ENCODE measurements at regions not wholly inside any gene's neighbourhood (a gene's known extent, or its start where the extent isn't known, plus 50 kb on each side); places are given as distances from the start of the nearest gene placed in this dataset.

DNA sequence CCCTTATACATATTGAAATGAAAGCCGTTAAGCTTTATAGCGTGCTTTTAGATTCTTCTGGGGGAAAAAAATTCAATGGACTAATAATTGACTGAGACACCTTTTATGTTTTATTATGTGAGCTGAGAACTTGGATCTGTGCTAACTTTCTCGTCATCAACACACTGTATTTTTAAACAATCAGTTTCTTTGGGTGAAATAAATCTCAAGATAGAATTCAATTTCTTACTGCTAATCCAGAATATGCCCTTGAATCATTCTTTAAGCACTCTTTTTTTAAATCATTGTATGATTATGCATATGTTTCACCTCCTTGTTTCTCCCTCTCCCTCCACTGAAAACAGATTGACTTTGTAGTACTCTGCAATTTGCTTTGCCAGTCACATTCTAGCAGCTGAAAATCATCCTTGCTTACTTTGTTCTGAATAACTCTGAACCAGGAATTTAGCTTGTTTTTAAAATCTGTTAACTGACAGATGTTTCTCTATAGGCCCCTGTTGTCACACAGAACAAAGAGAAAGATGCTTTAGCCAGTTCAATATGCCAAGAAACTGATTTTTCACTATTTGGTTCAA, 81.5 kb downstream of the SLIT2 start:
- Histone ChIP-seq H3K27me3 (ENCODE audit: control insufficient read depth in 2 of 2, insufficient read depth in 2 of 2, low read length in 2 of 2) (no peaks in the 10 kb centered on the region), H3K4me2 (ENCODE audit: insufficient read depth, low read length) (no peak overlapping the region), H3K4me1 (ENCODE audit: control insufficient read depth, extremely low read depth, insufficient read depth, low read length) (no peaks in the 10 kb centered on the region), H2AFZ (ENCODE audit: low read depth, low read length) (no peak overlapping the region), H3K9me3 (replicated peaks; ENCODE audit: control insufficient read depth, insufficient read depth, low read length) (no peaks in the 10 kb centered on the region), H3K9ac (replicated peaks; ENCODE audit: extremely low read depth, insufficient read depth, low read length) (no peak overlapping the region), H4K20me1 (replicated peaks; ENCODE audit: control insufficient read depth, extremely low read depth, insufficient read depth, low read length) (no peaks in the 10 kb centered on the region), H3K27ac (ENCODE audit: insufficient read depth, low read depth, low read length) (no peak overlapping the region), H3K79me2 (ENCODE audit: control insufficient read depth, insufficient read depth, low read length) (no peaks in the 10 kb centered on the region), H3K36me3 (ENCODE audit: control insufficient read depth in 2 of 2, extremely low read depth in 1 of 2, insufficient read depth in 2 of 2, low read length in 2 of 2) (no peaks in the 10 kb centered on the region), H3K4me3 (replicated peaks in 1 of 3; ENCODE audit: insufficient read depth in 1 of 3, low read depth in 1 of 3, low read length in 3 of 3) (no peak overlapping the region), H3K9me1 (replicated peaks; ENCODE audit: control insufficient read depth, extremely low read depth, insufficient read depth, low read length) (no peaks in the 10 kb centered on the region)
- CTCF ChIA-PET = interaction anchor here (0.7 to 1.0 kb wide), 3 partner anchors 9 to 15 kb away, joined by 3 read pairs; no protein-coding TSS in a partner anchor
- no TSS peak for BruUV-seq (replicated peaks)
- TF ChIP-seq MYC (IDR thresholded peaks at IDR 0.05; ENCODE audit: low read depth, low read length) (no peak), POLR2AphosphoS5 (IDR thresholded peaks at IDR 0.05; ENCODE audit: insufficient read depth, low read depth, low read length) (no peak), GATA2 (IDR thresholded peaks at IDR 0.05; ENCODE audit: insufficient read depth, insufficient read length, low read depth, low read length) (no peak), EZH2 (IDR thresholded peaks at IDR 0.05; ENCODE audit: borderline replicate concordance, low read depth, low read length, severe bottlenecking) (no peak), FOS (IDR thresholded peaks at IDR 0.05; ENCODE audit: borderline replicate concordance, insufficient read depth, low read length) (no peak), JUN (IDR thresholded peaks at IDR 0.05; ENCODE audit: borderline replicate concordance, insufficient read depth, insufficient read length, low read depth) (no peak), POLR2A (IDR thresholded peaks at IDR 0.05; ENCODE audit: low read depth, low read length) (no peak)
- TF ChIP-seq, protein P1, sequence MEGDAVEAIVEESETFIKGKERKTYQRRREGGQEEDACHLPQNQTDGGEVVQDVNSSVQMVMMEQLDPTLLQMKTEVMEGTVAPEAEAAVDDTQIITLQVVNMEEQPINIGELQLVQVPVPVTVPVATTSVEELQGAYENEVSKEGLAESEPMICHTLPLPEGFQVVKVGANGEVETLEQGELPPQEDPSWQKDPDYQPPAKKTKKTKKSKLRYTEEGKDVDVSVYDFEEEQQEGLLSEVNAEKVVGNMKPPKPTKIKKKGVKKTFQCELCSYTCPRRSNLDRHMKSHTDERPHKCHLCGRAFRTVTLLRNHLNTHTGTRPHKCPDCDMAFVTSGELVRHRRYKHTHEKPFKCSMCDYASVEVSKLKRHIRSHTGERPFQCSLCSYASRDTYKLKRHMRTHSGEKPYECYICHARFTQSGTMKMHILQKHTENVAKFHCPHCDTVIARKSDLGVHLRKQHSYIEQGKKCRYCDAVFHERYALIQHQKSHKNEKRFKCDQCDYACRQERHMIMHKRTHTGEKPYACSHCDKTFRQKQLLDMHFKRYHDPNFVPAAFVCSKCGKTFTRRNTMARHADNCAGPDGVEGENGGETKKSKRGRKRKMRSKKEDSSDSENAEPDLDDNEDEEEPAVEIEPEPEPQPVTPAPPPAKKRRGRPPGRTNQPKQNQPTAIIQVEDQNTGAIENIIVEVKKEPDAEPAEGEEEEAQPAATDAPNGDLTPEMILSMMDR (IDR thresholded peaks at IDR 0.05; ENCODE audit: extremely low read depth in 1 of 2, insufficient read depth in 1 of 2, low read depth in 1 of 2, low read length in 2 of 2) = no peak
- TF ChIP-seq, protein P2, sequence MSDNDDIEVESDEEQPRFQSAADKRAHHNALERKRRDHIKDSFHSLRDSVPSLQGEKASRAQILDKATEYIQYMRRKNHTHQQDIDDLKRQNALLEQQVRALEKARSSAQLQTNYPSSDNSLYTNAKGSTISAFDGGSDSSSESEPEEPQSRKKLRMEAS (IDR thresholded peaks at IDR 0.05; ENCODE audit: insufficient read depth, insufficient read length) = no peak
- FAIRE-seq (no peak), DNase-seq (ENCODE audit: low read depth, low spot score) (no peak)
- intact Hi-C loops (cut with micrococcal nuclease) = no loop called here
- POLR2A ChIA-PET = no interaction called here
- dilution Hi-C loops (cut with MboI; ENCODE audit: extremely low pct_ligation_motif_present, low sequenced_read_pairs) = no loop called here

All from endothelial cell of umbilical vein (primary cell).